ENCODE measurements at regions not wholly inside any gene's neighbourhood (a gene's known extent, or its start where the extent isn't known, plus 50 kb on each side); places are given as distances from the start of the nearest gene placed in this dataset.

DNA sequence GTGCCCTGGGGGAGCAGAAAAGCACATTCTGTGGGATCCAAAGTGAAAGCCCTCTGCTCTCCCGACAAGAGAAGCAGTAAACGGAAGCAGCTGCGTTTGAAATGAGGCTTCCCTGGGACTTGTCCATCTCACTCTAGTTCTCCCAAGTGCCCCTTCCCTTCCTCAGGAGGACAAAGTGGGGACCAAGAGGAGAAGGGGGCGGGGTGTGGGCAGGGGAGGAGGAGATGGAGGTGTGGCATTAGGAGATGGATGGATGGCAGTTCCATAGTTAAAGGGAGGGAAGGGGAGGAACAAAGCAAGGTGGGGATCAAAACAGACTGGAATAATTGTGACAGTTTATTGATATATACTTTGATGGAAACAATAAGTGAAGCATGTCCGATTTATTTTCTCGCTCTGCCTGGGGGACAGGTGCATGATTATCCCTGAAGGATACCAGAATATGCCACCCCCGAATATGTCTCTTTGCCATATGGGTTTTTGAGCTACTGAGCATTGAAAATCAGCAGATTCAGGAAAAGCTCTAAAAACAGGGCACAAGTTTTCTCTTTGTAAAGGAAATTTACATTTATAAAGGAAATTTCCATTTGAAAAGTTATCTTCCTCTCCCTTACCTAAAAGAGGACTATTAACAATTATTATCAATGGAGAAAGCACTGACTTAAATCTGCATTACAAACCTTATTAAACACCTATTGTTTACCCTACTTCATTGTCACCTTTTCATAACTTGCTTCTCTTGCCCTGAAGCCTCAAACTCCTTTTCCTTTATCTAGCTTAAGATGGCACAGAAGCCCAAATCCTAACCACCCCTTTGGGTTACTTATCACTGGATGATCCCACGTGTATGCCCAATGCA lies 58.9 kb upstream of the DAZL start:
- H3K9me3 ChIP-seq (ENCODE audit: control insufficient read depth in 1 of 2, insufficient read depth in 1 of 2, low read depth in 1 of 2, low read length in 2 of 2), result no peaks in the 10 kb centered on the region
- ChIA-PET RAD21 (ENCODE audit: low non-redundant PET in 1 of 2, low total read pairs in 2 of 2, uncharacterized antibody in 2 of 2, unreplicated experiment in 2 of 2) (no interaction called here), CTCF (no interaction called here), POLR2A (no interaction called here)
- H3K79me2 ChIP-seq (ENCODE audit: insufficient read depth, low read length), result no peaks in the 10 kb centered on the region
- H3K27me3 ChIP-seq (ENCODE audit: insufficient read depth, low read length), result no peaks in the 10 kb centered on the region
- BruUV-seq (replicated peaks), result no TSS peak
- DNase-seq (ENCODE audit: low read depth, low spot score) (no peak), ATAC-seq (no peak)
- no peaks in the 10 kb centered on the region for H4K20me1 ChIP-seq (ENCODE audit: insufficient read depth)
- no peaks in the 10 kb centered on the region for H3K9me2 ChIP-seq (ENCODE audit: insufficient read depth)
- no peak overlapping the region for H3K9ac ChIP-seq (ENCODE audit: low read length)
- H3K4me3 ChIP-seq (replicated peaks in 1 of 2; ENCODE audit: low read depth in 1 of 2, low read length in 2 of 2), result no peak overlapping the region
- H3K4me2 ChIP-seq (ENCODE audit: low read length), result no peak overlapping the region
- no peaks in the 10 kb centered on the region for H3K36me3 ChIP-seq (ENCODE audit: control insufficient read depth in 1 of 2, insufficient read depth in 2 of 2, low read length in 2 of 2)
- TF ChIP-seq ZFX (IDR thresholded peaks at IDR 0.05) (no peak), EGR1 (IDR thresholded peaks at IDR 0.05; ENCODE audit: low read depth) (no peak), EZH2 (IDR thresholded peaks at IDR 0.05) (no peak), REST (IDR thresholded peaks at IDR 0.05; ENCODE audit: low read depth) (no peak), JUND (IDR thresholded peaks at IDR 0.05) (no peak), ZNF274 (IDR thresholded peaks at IDR 0.05; ENCODE audit: low read depth, low read length) (no peak), POLR2A (IDR thresholded peaks at IDR 0.05; ENCODE audit: borderline replicate concordance, extremely low read depth, insufficient read depth, insufficient read length) (no peak), ELF1 (IDR thresholded peaks at IDR 0.05; ENCODE audit: borderline replicate concordance, low read depth) (no peak), YY1 (IDR thresholded peaks at IDR 0.05; ENCODE audit: extremely low read depth, insufficient replicate concordance, low read depth, low read length) (no peak), ATF3 (IDR thresholded peaks at IDR 0.05) (no peak), EZH2phosphoT487 (IDR thresholded peaks at IDR 0.05; ENCODE audit: borderline replicate concordance) (no peak), SIN3A (IDR thresholded peaks at IDR 0.05; ENCODE audit: low read depth) (no peak), TCF7L2 (IDR thresholded peaks at IDR 0.05; ENCODE audit: borderline replicate concordance, extremely low read depth, insufficient read depth, insufficient read length) (no peak), FOSL1 (IDR thresholded peaks at IDR 0.05; ENCODE audit: low read depth) (no peak), CEBPB (IDR thresholded peaks at IDR 0.05; ENCODE audit: low read depth) (no peak), CTCF (IDR thresholded peaks at IDR 0.05 in 2 of 3, conservative IDR thresholded peaks at IDR 0.05 in 1 of 3; ENCODE audit: borderline replicate concordance in 1 of 3, insufficient read depth in 1 of 3, low read depth in 2 of 3, low read length in 2 of 3) (no peak), MAX (IDR thresholded peaks at IDR 0.05) (no peak), SP1 (IDR thresholded peaks at IDR 0.05; ENCODE audit: low read depth) (no peak), POLR2AphosphoS5 (IDR thresholded peaks at IDR 0.05; ENCODE audit: low read depth, low read length) (no peak), ZBTB33 (IDR thresholded peaks at IDR 0.05; ENCODE audit: extremely low read depth, insufficient replicate concordance, low read length) (no peak)
- intact Hi-C loops (cut with micrococcal nuclease), result no loop called here
- H2AFZ ChIP-seq (ENCODE audit: low read depth, low read length, poor library complexity, severe bottlenecking), result no peak overlapping the region
- H3K27ac ChIP-seq (ENCODE audit: low read depth, low read length), result no peak overlapping the region
- peaks cover 3 to 14% of the 10 kb centered on the region in 2 experiments; a peak in 2 of 4 replicates for H3K4me1 ChIP-seq (ENCODE audit: control insufficient read depth in 1 of 2, insufficient read depth in 2 of 2, low read length in 2 of 2)

All from HCT116 (cell line).